MV-4-11 (cell line): ENCODE measurements at regions not wholly inside any gene's neighbourhood (a gene's known extent, or its start where the extent isn't known, plus 50 kb on each side); places are given as distances from the start of the nearest gene placed in this dataset.

ENCODE experiments used
- DNase-seq: peaks from one replicate; lab custom pipeline; 2025; lab: John Stamatoyannopoulos, UW

- DNase-seq = peak; percentile 12
Measured at GRCh38 chr22:47474464-47474863, 712.0 kb downstream of the TBC1D22A start.

DNA sequence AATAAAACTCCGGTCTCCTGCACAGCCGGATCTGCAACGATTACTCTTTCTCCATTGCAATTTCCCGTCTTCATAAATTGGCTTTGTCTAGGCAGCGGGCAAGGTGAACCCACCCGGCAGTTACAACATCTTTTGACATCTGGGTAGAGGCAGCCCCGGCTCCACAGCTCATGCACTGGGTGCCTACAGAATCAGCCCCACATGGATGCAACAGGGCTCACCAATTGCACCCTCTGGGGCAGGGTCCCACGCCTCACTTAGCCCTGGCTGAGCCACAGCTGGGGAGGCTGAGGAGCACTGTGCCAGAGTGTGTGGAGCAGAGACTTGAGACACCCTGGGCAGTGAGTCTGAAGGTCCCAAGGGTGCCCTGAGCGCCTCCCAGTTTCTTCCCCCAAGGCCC is 710.2 kb downstream of the TBC1D22A start:
- DNase-seq = no peak

DNA sequence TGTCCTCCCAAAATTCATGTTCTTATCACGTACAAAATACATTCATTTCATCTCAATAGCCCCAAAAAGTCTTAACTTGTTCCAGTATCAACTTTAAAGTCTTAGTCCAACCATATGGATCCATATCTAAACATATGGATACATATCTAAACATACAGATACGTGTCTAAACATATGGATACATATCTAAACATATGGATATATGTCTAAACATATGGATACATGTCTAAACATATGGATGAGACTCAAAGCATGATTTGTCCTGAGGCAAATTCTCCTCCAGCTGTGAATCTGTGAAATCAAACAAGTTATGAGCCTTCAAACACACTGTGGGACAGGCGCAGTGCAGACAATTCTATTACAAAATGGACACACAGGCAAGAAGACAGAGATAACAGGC is 709.0 kb downstream of the TBC1D22A start:
- no peak for DNase-seq

- DNase-seq = no peak
Measured at GRCh38 chr22:47465809-47466208, 703.4 kb downstream of the TBC1D22A start.

GRCh38 chr22:47465222-47465621 is 702.8 kb downstream of the TBC1D22A start:
- DNase-seq = no peak

GRCh38 chr22:47463220-47463619 is 700.8 kb downstream of the TBC1D22A start:
- DNase-seq = no peak

DNA sequence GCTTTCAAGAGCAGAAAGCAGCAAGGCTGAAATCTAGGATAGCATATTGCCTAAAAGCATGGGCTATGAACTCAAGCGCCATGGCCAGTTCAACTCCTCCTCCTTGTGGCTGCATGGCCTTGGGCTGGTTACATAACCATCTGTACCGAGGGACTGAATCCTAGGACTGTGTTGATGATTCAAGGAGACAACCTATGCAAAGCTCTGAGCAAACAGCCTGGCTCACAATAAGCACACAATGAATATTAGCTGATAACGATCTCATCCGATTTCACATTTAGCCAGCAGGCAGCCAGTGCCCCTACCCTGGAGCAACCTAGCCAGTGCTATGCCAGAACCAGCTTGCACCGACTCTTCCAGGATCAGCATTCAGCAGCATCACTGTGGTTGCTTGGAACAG is 698.4 kb downstream of the TBC1D22A start:
- no peak for DNase-seq

- no peak for DNase-seq
Measured at GRCh38 chr22:47460176-47460575, 697.7 kb downstream of the TBC1D22A start.

- DNase-seq = no peak
Measured at GRCh38 chr22:47458348-47458747, 695.9 kb downstream of the TBC1D22A start.

DNA sequence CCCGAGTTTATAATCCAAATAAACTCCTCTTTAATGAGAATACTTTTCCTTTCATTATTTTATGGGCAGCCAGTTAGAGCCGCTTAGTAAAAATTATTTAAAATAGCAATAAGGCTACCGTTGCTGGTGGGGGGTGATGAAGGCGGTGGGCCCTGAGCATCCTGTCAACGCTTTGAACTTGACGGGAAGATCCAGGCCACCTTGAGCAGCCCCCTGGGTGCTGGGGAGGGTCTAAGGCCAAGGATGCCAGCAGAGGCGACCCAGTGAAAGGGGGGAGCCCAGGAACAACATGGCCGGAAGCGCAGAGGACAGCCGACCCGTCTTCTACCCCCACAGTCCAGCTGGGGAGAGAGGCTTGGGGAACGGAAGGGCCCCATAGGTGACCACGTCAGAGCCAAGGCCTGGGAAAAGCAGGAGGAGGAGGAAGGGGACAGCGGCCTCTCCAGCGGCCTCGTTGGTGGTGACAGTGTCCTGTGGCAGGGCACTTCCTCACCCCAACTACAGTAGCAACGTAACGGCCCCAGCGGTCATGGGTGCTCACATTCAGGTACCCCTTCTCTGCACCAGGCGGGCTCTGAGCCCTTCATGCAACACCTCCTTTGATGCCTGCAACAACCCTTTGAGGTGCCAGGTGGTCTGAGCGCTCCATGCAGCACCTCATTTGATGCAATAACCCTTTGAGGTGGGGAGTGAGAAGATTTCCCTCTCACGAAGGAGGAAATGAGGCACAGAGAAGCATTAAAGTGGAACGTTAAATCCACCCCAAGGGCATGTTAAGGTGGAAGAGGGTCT is 695.3 kb downstream of the TBC1D22A start:
- DNase-seq = no peak

- no peak for DNase-seq
Measured at GRCh38 chr22:47457021-47457420, 694.6 kb downstream of the TBC1D22A start.

DNA sequence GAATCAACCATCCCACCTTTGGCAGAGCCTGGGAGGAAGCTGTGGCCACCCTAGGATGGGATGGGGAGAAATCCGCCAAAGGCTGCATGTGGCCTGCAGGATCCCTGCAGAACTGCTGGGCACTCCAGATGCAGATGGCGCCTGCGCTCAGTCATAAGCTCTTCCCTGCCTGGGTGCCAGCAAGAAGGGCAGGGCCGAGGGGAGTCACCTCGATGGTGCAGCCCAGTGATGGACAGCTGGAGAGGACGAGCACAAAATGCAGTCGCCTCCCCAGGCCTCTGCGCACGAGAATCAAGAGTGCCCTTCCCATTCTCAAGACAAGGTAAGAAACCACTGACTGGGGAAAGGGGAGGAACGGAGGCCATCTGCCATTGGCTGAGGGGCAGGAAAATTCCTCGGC is 693.6 kb downstream of the TBC1D22A start:
- DNase-seq = no peak

DNA sequence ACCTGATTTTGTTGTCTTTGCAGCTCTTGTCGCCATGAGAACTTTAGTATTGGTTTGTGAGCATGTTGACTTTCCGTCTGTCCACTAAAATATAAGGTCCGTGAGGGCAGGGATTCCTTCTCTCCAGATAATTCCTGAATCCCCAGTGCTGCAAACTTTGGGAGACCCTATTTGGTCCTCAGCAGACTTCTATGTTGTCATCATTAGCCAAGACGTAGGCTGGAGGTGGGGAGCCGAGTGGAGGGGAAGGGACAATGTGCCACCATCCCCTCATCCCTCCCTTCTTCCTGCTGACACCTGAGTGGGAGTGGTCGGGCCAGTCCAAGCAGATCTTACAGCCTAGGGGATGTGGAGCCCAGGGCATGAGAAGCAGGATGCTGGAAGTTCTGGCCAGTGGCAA is 690.6 kb downstream of the TBC1D22A start:
- DNase-seq = no peak

- DNase-seq = no peak
Measured at GRCh38 chr22:47452184-47452583, 689.7 kb downstream of the TBC1D22A start.

DNA sequence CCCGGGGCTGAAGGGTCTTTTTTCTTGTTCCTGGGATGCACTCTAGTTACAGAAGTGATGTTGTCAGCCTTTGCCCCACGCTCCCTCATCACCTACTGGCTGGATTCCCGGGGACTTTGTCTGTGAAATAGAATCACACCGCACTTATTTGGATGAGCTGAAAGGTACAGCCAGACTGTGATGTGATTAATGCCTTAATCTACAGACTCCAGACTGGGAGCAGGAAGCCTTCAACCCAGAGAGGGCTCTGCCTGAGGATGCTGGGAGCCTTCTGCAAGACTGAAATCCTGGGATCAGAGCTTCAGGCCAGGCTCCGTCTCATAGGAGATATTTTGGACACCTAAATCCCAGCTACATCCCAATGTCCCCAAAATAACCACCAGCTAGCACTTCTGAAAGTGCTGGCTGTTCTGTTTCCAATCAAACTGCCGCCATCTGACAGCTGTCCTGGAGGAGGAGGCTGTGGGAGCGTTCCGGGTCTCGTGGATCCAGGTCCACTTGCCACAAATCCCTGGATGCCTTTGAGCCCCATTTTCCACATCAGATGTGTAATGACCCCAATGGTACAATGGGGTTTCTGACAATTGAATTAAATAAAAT is 688.5 kb downstream of the TBC1D22A start:
- no peak for DNase-seq

DNA sequence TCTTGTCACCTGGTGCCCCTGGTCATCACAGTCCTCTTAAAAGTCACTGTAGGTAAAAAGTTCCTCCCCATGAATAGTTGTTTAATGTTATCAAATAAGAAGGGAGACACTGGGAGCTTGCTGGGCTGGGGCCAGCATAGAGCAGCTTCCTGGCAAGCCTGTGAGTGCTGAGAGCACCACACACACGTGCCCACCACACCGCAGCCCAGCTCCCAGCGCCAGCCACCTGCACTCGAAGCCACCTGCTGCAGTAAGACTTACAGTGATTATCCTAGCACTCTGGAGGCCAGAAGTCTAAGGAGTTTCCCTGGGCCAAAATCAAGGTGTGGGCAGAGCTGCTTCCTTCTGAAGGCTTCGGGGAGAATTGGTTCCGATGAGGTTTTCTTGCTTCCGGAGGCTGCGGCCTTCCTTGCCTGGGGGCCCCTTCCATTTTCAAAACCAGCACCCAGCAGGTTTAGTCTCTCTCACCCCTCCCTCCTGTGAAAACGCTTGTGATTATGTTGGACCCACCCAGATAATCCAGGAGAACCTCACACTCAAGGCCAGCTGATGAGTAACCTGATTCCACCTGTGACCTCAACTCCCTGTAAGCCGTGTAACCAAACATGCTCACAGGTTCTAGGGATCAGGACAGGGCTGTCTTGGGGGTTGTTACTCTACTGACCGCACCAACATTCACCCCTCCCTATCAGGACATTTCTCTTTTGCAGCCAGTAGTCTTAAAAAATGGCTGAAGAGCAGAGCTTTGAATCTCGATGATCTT is 687.2 kb downstream of the TBC1D22A start:
- no peak for DNase-seq

- DNase-seq = no peak
Measured at GRCh38 chr22:47448231-47449223, 686.1 kb downstream of the TBC1D22A start.

DNA sequence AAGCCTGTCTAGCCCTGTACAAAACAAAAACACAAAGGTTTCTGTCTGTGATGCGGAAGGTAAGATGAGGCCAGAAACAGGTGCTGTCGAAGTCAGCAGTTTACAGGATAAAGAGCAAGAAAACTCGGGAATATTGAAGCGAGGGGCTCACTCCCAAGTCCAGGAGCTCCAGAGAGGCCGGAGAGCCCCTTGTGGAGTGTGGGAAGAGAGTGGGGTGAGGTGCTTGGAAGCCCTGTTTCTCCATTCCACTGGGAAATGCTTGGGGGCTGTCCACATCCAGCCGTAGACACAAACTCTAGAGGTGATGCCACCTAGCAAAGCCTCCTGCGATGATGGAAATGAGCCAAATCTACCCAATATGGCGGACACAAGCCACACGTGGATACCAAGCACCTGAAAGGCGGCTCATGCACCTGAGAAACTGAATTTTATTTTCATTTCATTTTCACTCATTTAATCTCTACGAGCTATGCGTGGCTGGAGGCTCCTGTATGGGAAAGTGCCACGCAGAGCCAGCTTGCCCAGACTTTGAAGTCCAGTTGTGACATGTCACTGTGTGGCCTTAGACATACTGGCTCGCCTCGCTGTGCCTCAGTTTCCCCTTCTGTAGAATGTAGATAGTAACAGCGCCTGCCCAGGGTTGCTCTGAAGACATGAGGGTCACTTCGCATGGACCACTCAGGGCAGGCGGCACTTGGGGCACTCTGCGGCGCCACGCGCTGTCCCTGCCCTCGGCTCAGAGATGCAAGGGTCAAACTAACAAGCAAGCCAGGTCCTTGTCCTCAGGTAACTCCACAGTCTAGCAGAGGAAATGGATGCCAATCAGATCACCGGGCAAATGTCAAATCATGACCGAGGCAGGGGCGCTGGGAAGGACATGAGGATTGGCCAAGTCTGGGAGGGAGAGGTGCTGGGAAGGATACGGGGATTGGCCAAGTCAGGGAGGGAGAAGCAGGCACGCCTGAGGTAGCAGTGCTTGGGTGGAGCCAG is 684.7 kb downstream of the TBC1D22A start:
- DNase-seq = no peak

- DNase-seq = no peak
Measured at GRCh38 chr22:47446331-47446730, 683.9 kb downstream of the TBC1D22A start.

DNA sequence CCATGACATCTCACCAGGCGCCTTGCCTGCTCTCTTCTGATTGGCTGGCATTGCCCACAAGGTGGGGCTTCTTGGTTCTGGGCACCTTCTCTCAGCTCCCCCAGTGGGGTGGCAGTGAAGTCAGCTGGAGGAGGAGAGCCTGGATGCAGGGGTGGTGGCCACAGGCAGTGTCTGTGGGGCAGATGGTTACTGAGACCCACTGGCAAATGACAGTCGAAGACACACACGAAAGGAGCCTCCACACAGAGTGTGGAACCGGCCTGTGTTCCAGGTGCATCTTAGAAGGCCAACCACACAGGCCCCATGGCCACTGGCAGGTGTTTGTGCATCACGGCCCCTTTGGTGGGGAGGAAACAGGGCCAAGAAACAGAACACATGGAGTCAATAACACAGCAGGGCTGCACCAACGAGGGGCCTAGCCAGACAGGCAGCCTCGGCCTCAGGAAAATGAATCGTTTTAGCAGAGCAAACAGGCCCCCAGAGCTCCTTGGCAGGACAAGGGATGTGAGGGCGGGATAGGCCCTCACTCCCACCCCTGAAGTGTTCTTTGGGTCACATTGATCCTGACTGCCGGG is 683.4 kb downstream of the TBC1D22A start:
- no peak for DNase-seq
